ENCODE measurements at regions not wholly inside any gene's neighbourhood (a gene's known extent, or its start where the extent isn't known, plus 50 kb on each side); places are given as distances from the start of the nearest gene placed in this dataset.

GRCh38 chr18:22650247-22650646, 232.5 kb upstream of the CTAGE1 start:
- Histone ChIP-seq H3K4me2 (ENCODE audit: low read length) (no peak overlapping the region), H3K9me2 (ENCODE audit: low read depth, low read length) (no peaks in the 10 kb centered on the region), H3K79me2 (ENCODE audit: insufficient read depth, low read length) (no peaks in the 10 kb centered on the region), H3K27me3 (ENCODE audit: insufficient read depth, low read length) (no peaks in the 10 kb centered on the region), H3K36me3 (ENCODE audit: insufficient read depth, low read length) (no peaks in the 10 kb centered on the region), H3K4me3 (ENCODE audit: low read depth, low read length, poor library complexity, severe bottlenecking) (no peak overlapping the region), H3K4me1 (ENCODE audit: insufficient read depth, low read length, severe bottlenecking) (no peaks in the 10 kb centered on the region), H4K20me1 (ENCODE audit: insufficient read depth, low read length) (no peaks in the 10 kb centered on the region), H2AFZ (ENCODE audit: low read length) (no peak overlapping the region), H3F3A (ENCODE audit: insufficient read depth, low read length) (no peaks in the 10 kb centered on the region; the same call in 1 of the 2 replicates), H3K9ac (ENCODE audit: low read length) (no peak overlapping the region), H3K9me3 (ENCODE audit: low read length) (no peaks in the 10 kb centered on the region), H3K27ac (ENCODE audit: low read depth, low read length, poor library complexity, severe bottlenecking) (no peak overlapping the region)
- TF ChIP-seq CTCF (IDR thresholded peaks at IDR 0.05; ENCODE audit: low read length): no peak
- TF ChIP-seq EZH2 (IDR thresholded peaks at IDR 0.05; ENCODE audit: borderline replicate concordance, low read length): no peak

- TF ChIP-seq EZH2 (IDR thresholded peaks at IDR 0.05; ENCODE audit: borderline replicate concordance, low read length) (no peak), CTCF (IDR thresholded peaks at IDR 0.05; ENCODE audit: low read length) (no peak)
- H3K4me1 ChIP-seq (ENCODE audit: insufficient read depth, low read length, severe bottlenecking): no peaks in the 10 kb centered on the region
- no peaks in the 10 kb centered on the region for H3K9me2 ChIP-seq (ENCODE audit: low read depth, low read length)
- no peaks in the 10 kb centered on the region for H3K36me3 ChIP-seq (ENCODE audit: insufficient read depth, low read length)
- no peaks in the 10 kb centered on the region; the same call in 1 of the 2 replicates for H3K9me3 ChIP-seq (ENCODE audit: low read length)
- no peaks in the 10 kb centered on the region for H3F3A ChIP-seq (ENCODE audit: insufficient read depth, low read length)
- H3K4me3 ChIP-seq (ENCODE audit: low read depth, low read length, poor library complexity, severe bottlenecking): no peak overlapping the region
- no peak overlapping the region for H3K9ac ChIP-seq (ENCODE audit: low read length)
- no peak overlapping the region for H3K27ac ChIP-seq (ENCODE audit: low read depth, low read length, poor library complexity, severe bottlenecking)
- no peaks in the 10 kb centered on the region for H4K20me1 ChIP-seq (ENCODE audit: insufficient read depth, low read length)
- H2AFZ ChIP-seq (ENCODE audit: low read length): no peak overlapping the region
- H3K4me2 ChIP-seq (ENCODE audit: low read length): no peak overlapping the region
- H3K27me3 ChIP-seq (ENCODE audit: insufficient read depth, low read length): no peaks in the 10 kb centered on the region
- H3K79me2 ChIP-seq (ENCODE audit: insufficient read depth, low read length): no peaks in the 10 kb centered on the region
Observed at GRCh38 chr18:22657619-22658018, 239.9 kb upstream of the CTAGE1 start.

GRCh38 chr18:22658318-22658717, 240.6 kb upstream of the CTAGE1 start:
- Histone ChIP-seq H3K79me2 (ENCODE audit: insufficient read depth, low read length) (no peaks in the 10 kb centered on the region), H3K27me3 (ENCODE audit: insufficient read depth, low read length) (no peaks in the 10 kb centered on the region), H3F3A (ENCODE audit: insufficient read depth, low read length) (no peaks in the 10 kb centered on the region), H3K4me2 (ENCODE audit: low read length) (no peak overlapping the region), H3K9ac (ENCODE audit: low read length) (no peak overlapping the region), H3K9me3 (ENCODE audit: low read length) (no peaks in the 10 kb centered on the region; the same call in 1 of the 2 replicates), H2AFZ (ENCODE audit: low read length) (no peak overlapping the region), H3K36me3 (ENCODE audit: insufficient read depth, low read length) (no peaks in the 10 kb centered on the region), H3K27ac (ENCODE audit: low read depth, low read length, poor library complexity, severe bottlenecking) (no peak overlapping the region), H4K20me1 (ENCODE audit: insufficient read depth, low read length) (no peaks in the 10 kb centered on the region), H3K4me3 (ENCODE audit: low read depth, low read length, poor library complexity, severe bottlenecking) (no peak overlapping the region), H3K9me2 (ENCODE audit: low read depth, low read length) (no peaks in the 10 kb centered on the region), H3K4me1 (ENCODE audit: insufficient read depth, low read length, severe bottlenecking) (no peaks in the 10 kb centered on the region)
- TF ChIP-seq CTCF (IDR thresholded peaks at IDR 0.05; ENCODE audit: low read length) (no peak), EZH2 (IDR thresholded peaks at IDR 0.05; ENCODE audit: borderline replicate concordance, low read length) (no peak)
